Prostate gland (tissue), 2 donors: ENCODE measurements at regions not wholly inside any gene's neighbourhood (a gene's known extent, or its start where the extent isn't known, plus 50 kb on each side); places are given as distances from the start of the nearest gene placed in this dataset.

Source experiments
- DNase-seq: peaks from one replicate; pipeline ENCODE4 v3.0.0-alpha.2; 2019; ENCODE audit warnings: low spot score
- H3K27ac ChIP-seq, 2 donors: fragments of 200-600 bp; sonication (generic); 2 replicates each; pipeline ENCODE4 v1.5.1; 2017 to 2019
- H3K27me3 ChIP-seq: fragments of 200-600 bp; sonication (generic); replicated peaks from 2 replicates; pipeline ENCODE4 v1.5.1; 2019; ENCODE audit not compliant: insufficient read depth
- H3K36me3 ChIP-seq, 2 donors: fragments of 200-600 bp; sonication (generic); 1 replicate in 1 of 2; 2 replicates in 1 of 2; pipeline versions ENCODE4 v1.5.1 to v1.8.1; 2017 to 2019
- H3K4me1 ChIP-seq: fragments of 200-600 bp; sonication (generic); replicated peaks from 2 replicates; pipeline ENCODE4 v1.5.1; 2019
- H3K4me3 ChIP-seq, 2 donors: fragments of 200-600 bp; sonication (generic); 2 replicates each; pipeline ENCODE4 v1.5.1; 2017 to 2019
- H3K9me3 ChIP-seq: fragments of 200-600 bp; sonication (generic); 2 replicates; pipeline ENCODE4 v1.5.1; 2017
- CTCF ChIP-seq, 4 experiments: fragments of 200-600 bp in 2 of 4; fragments of 450-650 bp in 2 of 4; sonication (generic) in 2 of 4; IDR thresholded peaks; 1 replicate in 3 of 4; 2 replicates in 1 of 4; pipeline ENCODE4 v1.5.1; 2016 to 2019; ENCODE audit warnings: antibody characterized with exemption in 4 of 4, mild to moderate bottlenecking in 2 of 4, moderate library complexity in 2 of 4
- POLR2A ChIP-seq: fragments of 450-650 bp; IDR thresholded peaks from one replicate; pipeline ENCODE4 v1.6.1; 2016; ENCODE audit warnings: antibody characterized with exemption, mild to moderate bottlenecking
- POLR2AphosphoS5 ChIP-seq: sonication (generic); formaldehyde crosslinking; IDR thresholded peaks from one replicate; pipeline ENCODE4 v1.6.1; 2017; ENCODE audit warnings: antibody characterized with exemption
- WGBS: methylation state at CpG from one replicate; pipeline ENCODE4 v1.1.5; 2018; 5-methylcytosine and 5-hydroxymethylcytosine counted together
- intact Hi-C: fragments of 100-400 bp; cut with DNase I; formaldehyde crosslinking; loops from one replicate; pipeline ENCODE4 v1.14.2; 2022

DNA sequence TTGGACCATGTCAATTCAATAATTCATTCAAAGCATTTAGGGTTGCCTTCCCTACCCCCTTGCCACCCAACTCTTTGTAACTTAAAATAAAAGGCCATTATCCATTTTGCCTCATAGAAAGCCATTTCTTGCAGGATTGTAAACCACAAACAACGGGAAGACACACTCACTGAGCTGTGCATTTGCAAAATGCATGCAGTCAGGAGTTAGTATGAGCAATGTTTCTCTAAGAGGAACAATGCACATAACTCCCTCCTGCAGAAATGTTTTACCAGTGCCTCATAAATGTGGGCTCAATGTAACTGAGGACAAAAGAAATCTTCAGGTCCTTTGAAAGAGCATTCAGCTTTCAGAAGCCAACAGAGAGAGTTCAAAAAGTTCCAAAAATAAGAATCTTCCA lies 98.5 kb upstream of the ABCA1 start:
- Histone ChIP-seq H3K4me3 (no peak overlapping the region), H3K4me1 (no peaks in the 10 kb centered on the region), H3K27me3 (no peaks in the 10 kb centered on the region), H3K36me3 (no peaks in the 10 kb centered on the region), H3K27ac (no peak overlapping the region), H3K9me3 (no peaks in the 10 kb centered on the region)
- TF ChIP-seq POLR2AphosphoS5, result no peak
- intact Hi-C loops, result no loop called here
- 29% methylated on average over 1 of the region's 1 CpG for WGBS
- DNase-seq, result no peak

DNA sequence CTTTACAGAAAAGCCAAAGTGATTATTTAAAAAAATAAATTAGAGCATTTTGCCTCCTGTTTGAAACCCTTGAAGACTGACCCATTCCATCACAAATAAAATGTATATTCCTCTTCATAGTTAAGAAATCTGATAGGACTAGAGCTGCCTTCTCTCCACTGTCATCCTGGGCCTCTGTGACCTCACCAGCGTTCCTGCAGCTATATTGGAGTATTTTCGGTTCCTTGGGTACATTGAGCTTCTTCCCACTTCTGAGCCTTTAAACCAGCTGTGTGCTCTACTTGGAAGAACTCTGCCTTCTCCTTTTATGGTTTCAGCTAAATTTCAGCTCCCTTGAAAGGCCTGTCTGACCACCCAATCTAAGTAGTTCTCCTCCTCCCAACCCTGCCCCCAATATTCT lies 99.1 kb upstream of the ABCA1 start:
- no peak for TF ChIP-seq CTCF (IDR thresholded peaks at IDR 0.05)
- no peak overlapping the region for H3K27ac ChIP-seq
- no peaks in the 10 kb centered on the region for H3K36me3 ChIP-seq
- WGBS, result 71% methylated on average over 2 of the region's 2 CpGs
- no peaks in the 10 kb centered on the region for H3K27me3 ChIP-seq
- H3K4me3 ChIP-seq, result no peak overlapping the region
- no peaks in the 10 kb centered on the region for H3K4me1 ChIP-seq
- DNase-seq, result no peak
- intact Hi-C loops, result no loop called here
- no peaks in the 10 kb centered on the region for H3K9me3 ChIP-seq

DNA sequence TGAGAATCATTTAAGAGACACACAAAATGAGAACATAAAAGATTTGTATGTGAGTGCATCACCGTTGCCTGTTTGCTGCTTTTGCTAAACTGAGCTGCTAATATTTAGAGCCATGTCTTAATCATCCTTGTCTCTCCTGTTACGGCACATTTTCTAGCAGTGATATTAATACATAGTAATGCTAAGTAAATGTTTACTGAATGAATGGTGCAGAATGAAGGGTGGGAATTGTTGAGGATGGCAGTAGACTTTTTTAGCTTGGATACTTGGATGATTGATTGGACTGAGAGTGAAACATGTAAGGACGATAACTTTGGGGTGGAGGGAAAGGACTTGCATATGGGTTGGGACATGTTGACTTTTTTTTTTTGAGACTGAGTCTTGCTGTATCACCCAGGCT lies 102.3 kb upstream of the ABCA1 start:
- Histone ChIP-seq H3K27me3 (no peaks in the 10 kb centered on the region), H3K27ac (no peak overlapping the region), H3K9me3 (no peaks in the 10 kb centered on the region), H3K4me1 (no peaks in the 10 kb centered on the region), H3K4me3 (no peak overlapping the region), H3K36me3 (no peaks in the 10 kb centered on the region)
- TF ChIP-seq CTCF (IDR thresholded peaks at IDR 0.05) (no peak), POLR2A (no peak), POLR2AphosphoS5 (no peak)
- WGBS, result 80% methylated on average over 3 of the region's 3 CpGs
- intact Hi-C loops, result no loop called here
- DNase-seq, result no peak

- WGBS, result 90% methylated on average over 1 of the region's 1 CpG
Measured at GRCh38 chr9:105037139-105037538, 109.2 kb upstream of the ABCA1 start.

DNA sequence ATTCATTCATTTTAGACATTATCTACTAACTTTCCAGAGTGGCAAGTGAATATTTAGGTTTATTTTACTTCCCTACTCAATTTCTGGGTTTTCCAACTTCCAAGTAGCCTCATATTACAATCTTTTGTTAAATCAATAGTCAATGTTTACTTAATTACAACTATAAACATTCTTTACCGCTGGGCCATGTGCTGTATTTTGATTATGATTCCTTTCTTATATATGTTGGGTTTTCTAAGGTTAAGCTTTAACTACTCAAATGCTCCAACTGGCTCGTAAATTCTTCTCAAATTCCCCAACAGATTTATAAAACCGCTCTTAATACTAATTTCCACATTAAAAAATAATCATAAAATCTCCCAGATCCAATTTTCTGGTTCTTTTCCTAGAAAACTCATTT lies 110.1 kb upstream of the ABCA1 start:
- no peaks in the 10 kb centered on the region for H3K9me3 ChIP-seq
- 29% methylated on average over 3 of the region's 3 CpGs for WGBS
- H3K27me3 ChIP-seq, result no peaks in the 10 kb centered on the region
- no peak for TF ChIP-seq CTCF (IDR thresholded peaks at IDR 0.05)
- no peak for TF ChIP-seq POLR2AphosphoS5
- no peak for TF ChIP-seq POLR2A
- DNase-seq, result no peak
- H3K4me1 ChIP-seq, result no peaks in the 10 kb centered on the region
- intact Hi-C loops, result no loop called here
- H3K36me3 ChIP-seq, result no peaks in the 10 kb centered on the region
- no peak overlapping the region for H3K4me3 ChIP-seq
- no peak overlapping the region for H3K27ac ChIP-seq

More at GRCh38 chr9:105037139-105037538, 109.2 kb upstream of the ABCA1 start:
- no peaks in the 10 kb centered on the region for H3K4me1 ChIP-seq
- H3K27ac ChIP-seq, result no peak overlapping the region
- H3K4me3 ChIP-seq, result no peak overlapping the region
- H3K27me3 ChIP-seq, result no peaks in the 10 kb centered on the region
- no peak for TF ChIP-seq CTCF (IDR thresholded peaks at IDR 0.05)
- no peak for TF ChIP-seq POLR2AphosphoS5
- TF ChIP-seq POLR2A, result no peak
- no peaks in the 10 kb centered on the region for H3K9me3 ChIP-seq
- H3K36me3 ChIP-seq, result no peaks in the 10 kb centered on the region
- no peak for DNase-seq
- intact Hi-C loops, result no loop called here
